Neural cell (in vitro differentiated cells): ENCODE measurements at regions not wholly inside any gene's neighbourhood (a gene's known extent, or its start where the extent isn't known, plus 50 kb on each side); places are given as distances from the start of the nearest gene placed in this dataset.

Source experiments
- CTCF ChIP-seq: fragments of 450-650 bp; IDR thresholded peaks from 2 replicates; pipeline ENCODE4 v1.5.1; 2014; ENCODE audit warnings: antibody characterized with exemption, mild to moderate bottlenecking, moderate library complexity; ENCODE audit not compliant: poor library complexity, severe bottlenecking
- MXI1 ChIP-seq: fragments of 450-650 bp; conservative IDR thresholded peaks from 2 replicates; pipeline ENCODE4 v1.6.1; 2014; ENCODE audit warnings: antibody characterized with exemption, mild to moderate bottlenecking; ENCODE audit not compliant: poor library complexity, severe bottlenecking

GRCh38 chr1:196144588-196144987 lies 463.7 kb downstream of the KCNT2 start:
- TF ChIP-seq CTCF (no peak), MXI1 (no peak)
